ENCODE measurements at regions not wholly inside any gene's neighbourhood (a gene's known extent, or its start where the extent isn't known, plus 50 kb on each side); places are given as distances from the start of the nearest gene placed in this dataset.

DNA sequence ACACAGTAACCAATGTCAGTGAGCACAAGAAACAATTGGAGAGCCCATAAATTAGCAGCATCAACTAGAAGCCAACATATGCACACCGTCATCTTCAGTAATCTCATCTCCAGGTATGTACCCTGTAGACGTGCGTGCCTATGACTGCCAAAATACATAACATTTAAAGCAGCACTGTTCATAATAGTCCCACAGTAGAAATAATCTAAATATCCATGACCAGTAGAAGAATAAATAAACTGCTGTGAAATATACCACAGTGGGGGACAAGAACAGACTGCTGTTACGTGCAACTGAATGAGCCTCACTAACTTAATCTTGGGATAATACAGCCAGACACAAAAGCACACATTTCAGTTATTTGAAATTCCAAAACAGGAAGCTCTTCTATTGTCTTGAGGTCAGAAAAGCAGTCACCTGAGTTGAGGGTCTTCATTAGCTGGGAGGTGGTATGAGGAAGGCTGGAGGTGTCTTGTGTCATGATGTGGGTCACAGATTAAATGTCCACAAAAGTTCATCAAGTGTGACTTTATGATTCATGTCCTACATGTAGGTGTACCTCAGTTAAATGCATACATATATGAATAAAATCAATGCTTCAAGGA lies 454.2 kb upstream of the AKR1E2 start:
- TF ChIP-seq, protein P1, sequence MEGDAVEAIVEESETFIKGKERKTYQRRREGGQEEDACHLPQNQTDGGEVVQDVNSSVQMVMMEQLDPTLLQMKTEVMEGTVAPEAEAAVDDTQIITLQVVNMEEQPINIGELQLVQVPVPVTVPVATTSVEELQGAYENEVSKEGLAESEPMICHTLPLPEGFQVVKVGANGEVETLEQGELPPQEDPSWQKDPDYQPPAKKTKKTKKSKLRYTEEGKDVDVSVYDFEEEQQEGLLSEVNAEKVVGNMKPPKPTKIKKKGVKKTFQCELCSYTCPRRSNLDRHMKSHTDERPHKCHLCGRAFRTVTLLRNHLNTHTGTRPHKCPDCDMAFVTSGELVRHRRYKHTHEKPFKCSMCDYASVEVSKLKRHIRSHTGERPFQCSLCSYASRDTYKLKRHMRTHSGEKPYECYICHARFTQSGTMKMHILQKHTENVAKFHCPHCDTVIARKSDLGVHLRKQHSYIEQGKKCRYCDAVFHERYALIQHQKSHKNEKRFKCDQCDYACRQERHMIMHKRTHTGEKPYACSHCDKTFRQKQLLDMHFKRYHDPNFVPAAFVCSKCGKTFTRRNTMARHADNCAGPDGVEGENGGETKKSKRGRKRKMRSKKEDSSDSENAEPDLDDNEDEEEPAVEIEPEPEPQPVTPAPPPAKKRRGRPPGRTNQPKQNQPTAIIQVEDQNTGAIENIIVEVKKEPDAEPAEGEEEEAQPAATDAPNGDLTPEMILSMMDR (IDR thresholded peaks at IDR 0.05; ENCODE audit: insufficient read depth, low read length, poor library complexity, severe bottlenecking): no peak
- TF ChIP-seq EZH2phosphoT487 (conservative IDR thresholded peaks at IDR 0.05; ENCODE audit: low read length): no peak
